NCI-H2029 (cell line): ENCODE measurements at regions not wholly inside any gene's neighbourhood (a gene's known extent, or its start where the extent isn't known, plus 50 kb on each side); places are given as distances from the start of the nearest gene placed in this dataset.

Experiments
- DNase-seq: peaks from one replicate; lab custom pipeline; 2025; lab: John Stamatoyannopoulos, UW

- no peak for DNase-seq
These were observed 1485.7 kb downstream of the BRD1 start for GRCh38 chr22:48342016-48342415.

- DNase-seq = no peak
These were observed 1486.7 kb downstream of the BRD1 start for GRCh38 chr22:48340727-48341709.

DNA sequence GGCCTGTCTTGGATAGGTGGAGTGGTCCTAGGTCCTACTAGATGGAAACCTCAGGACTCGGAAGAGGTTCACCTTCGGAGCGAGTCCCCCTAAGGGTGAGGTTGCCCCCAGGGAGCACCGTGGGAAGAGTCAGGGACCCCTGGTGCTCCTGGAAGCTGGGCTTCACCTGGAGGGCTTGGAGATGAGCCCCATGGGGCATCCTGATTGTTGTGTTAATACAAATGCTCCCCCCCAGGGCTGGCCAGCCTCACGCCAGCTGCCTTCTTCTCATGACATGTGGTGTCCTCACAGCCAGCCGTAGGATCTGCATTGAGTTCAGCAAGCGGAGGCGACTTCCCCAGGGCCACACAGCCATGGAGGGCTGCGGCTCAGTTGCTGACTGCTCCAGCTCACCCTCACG is 1487.5 kb downstream of the BRD1 start:
- DNase-seq = no peak

GRCh38 chr22:48338793-48339705 is 1488.6 kb downstream of the BRD1 start:
- no peak for DNase-seq

DNA sequence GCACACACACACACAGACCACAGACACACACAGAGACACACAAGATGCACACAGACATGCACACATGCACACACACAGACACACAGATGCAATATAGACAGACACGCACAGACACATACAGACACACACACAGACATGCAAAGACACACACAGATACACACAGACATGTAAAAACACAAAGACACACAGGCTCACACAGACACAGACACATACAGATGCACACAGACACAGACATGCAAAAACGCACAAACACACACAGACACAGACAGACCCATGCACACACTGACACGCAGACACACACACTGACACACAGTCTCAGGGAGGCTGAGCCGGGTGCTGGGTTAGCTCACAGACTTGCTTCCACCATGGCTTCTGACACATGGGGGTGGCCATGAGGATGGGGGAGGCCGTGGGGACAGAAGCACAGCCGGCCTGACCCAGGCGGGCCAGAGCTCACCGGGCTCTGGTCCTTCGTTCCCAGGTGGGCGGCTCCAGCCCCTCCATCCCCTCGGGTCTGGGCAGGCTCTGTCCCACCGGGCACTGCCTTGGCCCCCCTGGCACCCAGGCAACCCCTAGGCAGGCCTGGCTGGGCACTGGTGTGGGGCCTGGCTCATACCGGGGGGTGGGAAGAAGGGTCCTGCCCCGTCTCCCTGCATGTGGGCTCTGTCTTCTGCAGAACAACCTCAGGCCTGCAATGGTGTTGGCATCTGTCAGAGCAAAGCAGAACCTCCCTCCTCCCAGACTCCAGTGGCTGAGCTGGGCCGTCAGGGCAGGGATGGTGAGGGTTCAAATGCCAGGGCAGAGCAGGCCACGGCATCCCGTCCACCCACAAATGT is 1489.5 kb downstream of the BRD1 start:
- no peak for DNase-seq

DNA sequence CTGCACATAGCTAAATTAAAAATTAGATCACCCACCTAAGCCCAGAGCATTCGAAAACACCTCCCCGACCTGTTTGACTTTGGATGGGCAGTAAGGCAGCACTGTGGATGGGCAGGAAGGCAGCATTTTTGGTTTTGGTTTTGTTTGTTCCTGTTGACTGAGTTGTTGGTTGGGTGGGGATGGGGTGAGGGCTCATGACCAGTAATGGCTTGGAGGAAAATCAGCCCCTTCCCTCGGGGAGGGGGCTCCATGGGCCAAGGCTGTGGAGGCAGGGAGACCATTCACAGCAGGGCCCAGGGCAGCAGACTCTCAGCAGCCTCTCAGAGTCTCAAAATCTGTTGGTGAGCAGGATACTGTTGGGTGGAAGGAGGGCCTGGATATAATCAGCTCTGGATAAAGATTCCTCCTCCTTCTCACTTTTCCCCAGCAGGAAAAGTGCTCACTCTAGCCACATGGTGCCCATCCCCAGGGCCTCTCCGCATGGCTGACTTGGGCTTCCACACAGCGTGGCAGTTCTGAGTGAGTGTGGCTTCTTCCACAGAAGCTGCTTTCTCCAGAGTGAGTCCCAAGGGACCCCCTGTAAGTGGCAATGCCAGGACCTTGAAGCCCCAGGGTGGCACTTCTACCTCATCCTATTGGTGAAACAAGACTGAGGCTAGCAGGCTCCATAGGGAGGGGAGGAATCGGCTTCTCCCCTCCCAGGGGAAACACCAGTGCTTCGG is 1491.2 kb downstream of the BRD1 start:
- DNase-seq = no peak

DNA sequence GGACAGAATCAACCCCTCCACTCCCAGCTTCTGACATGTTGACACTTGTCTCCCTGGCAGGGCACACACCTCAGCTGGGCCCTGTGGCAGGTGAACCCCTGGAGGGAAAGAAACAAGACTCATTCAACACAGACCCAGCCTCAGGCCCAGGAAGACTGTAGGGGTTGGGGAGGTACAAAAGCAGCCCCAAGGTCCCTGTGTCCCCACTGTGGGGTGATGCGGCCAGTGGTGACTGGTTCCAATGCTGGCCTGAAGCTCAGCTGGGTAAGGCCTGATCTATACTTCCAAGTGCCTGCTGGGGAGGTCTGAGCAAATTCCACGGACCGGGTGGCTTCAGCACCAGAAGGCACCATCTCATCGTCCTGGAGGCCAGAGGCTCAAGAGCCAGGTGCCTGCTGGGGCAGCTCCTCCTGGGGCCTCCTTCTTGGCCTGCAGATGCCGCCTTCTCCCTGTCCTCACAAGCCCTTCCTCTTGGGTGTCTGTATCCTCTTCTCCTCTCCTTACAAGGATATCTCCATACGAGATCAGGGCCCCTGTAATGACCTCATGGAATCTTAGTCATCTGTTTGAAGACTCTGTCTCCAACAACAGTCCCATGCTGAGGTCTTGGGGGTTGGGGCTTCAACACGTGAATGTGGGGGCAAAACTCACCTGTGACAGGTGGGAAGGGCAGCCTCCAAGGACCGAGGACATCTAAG is 1492.1 kb downstream of the BRD1 start:
- no peak for DNase-seq

- no peak for DNase-seq
These were observed 1492.7 kb downstream of the BRD1 start for GRCh38 chr22:48334971-48335370.

DNA sequence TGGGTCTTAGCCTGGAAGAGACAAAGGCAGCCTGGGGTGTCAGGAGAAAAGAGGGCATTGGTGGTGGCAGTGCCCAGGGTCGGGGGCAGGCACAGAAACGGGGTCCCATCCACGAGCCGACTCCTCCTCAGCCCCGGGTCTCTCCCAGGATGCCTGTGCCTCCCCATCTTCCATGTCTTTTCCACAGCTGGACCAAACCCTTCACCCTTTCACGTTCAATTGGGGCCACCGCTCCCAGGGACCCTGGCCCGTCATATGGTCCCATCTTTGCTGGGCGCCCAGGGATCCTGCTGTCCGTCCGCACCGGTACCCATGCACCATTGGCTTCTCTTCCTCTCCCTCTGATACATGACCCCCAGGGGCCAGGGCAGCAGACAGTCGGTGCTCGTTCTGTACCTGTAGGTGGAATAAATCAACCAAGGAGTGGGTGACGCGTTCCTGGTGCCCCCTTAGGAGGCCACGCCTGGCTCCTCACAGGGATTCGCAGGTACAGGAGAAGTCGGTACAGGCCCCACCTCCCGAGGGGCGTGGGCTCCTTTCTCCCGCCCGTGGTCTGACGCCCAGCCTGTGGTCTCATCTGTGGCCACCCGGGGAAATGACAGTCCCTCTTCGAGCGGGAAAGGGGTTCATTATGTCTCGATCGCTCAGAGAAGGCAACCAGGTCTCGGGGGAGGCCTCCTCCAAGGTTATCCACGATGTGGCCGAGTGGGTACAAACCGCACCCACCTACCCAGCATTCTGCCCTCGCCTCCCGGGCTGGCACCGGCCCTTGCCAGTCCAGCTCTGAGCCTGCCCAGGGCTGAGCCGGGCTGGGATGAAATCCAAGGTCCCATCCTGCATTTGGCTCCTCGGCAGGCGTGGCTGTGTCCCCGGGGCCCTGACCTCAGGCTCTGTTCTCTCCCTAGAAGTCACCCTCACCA is 1493.6 kb downstream of the BRD1 start:
- no peak for DNase-seq

DNA sequence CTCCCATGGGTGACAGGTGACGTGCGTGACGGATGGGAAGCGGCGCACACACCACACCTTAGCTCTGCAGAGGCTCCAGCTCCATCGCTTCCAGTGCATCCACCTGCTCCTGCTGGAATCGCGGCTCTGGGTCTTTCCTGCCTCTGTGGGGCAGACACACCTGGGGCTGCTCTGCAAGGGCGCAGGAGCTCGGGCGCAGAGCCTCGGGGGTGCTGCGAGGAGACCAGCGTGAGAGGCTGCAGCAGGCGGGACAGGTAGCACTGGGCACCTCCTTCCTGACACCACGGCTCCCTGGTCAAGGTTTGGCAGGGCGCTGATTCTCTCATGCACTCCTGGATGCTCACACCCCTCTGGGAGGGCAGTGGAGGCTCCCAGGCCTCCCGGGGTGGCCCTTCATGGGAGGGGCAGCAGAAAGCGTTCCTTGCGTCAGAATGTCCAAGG is 1494.3 kb downstream of the BRD1 start:
- DNase-seq = no peak

- DNase-seq = no peak
These were observed 1495.0 kb downstream of the BRD1 start for GRCh38 chr22:48332438-48333322.

- no peak for DNase-seq
These were observed 1495.9 kb downstream of the BRD1 start for GRCh38 chr22:48331691-48332220.

DNA sequence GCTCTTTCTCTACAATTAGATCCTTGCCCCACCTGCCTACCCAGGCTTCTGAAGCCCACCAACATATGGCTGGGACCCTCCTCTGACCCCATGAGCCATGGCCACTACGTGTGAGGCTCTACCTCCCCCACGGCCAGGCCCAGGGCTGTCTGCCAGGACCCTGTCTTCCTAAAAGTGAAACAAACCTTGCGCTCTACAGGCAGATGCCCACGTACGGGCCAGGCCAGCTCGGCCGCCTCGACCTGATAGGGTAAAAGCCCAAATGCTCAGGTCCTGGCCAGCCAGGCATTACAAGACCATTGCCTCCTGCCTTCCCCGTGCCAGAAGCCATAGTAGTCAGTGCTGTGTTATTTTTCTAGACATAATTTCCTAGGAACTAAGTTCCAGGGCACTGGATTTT is 1496.4 kb downstream of the BRD1 start:
- DNase-seq = no peak

DNA sequence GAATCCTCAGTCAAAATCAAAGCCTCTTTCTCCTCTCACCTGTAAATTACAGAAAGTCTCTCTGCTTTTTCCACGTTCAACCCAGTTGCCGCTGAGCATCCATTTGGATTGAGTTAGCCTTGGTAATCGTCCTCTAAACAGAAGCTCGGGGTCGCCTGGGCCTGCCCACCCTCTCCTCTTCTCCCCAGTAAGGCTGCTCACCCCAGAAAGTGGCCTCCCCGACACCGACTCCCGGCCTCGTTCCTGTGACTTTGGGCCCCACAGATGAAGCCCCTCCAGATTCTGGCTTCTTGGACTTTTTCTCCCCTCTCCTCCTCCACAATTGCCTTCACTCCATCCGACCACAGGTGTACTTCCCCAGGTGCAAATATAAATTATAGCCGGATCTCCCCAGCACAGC is 1500.0 kb downstream of the BRD1 start:
- DNase-seq = no peak

DNA sequence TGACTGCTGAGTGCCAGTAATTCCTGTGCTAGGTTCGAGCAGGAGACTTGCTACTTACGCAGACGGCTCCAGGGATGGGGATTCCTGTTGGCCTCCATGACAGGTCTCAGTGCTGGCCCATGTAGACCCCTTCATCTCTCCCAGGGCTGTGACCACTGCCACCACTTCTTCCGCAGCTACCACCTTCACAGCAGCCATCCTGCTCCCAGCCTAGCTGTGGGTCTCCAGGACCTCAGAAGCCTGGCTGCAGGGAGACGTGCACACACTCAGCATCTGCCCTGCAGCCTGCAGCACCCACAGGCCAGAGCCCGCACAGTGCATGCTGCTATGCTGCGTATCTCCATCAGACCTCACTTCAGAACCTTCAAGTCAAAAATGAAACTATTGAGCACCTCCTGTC is 1503.9 kb downstream of the BRD1 start:
- DNase-seq = no peak

GRCh38 chr22:48322907-48323306 is 1504.8 kb downstream of the BRD1 start:
- DNase-seq = no peak

- DNase-seq = no peak
These were observed 1505.6 kb downstream of the BRD1 start for GRCh38 chr22:48321986-48322545.
